Kidney tubule cell (primary cell): ENCODE measurements at regions not wholly inside any gene's neighbourhood (a gene's known extent, or its start where the extent isn't known, plus 50 kb on each side); places are given as distances from the start of the nearest gene placed in this dataset.
"Not testable (repeated sequence)": the region's sequence is repeated elsewhere in the genome, so short reads cannot be mapped to it uniquely, and the experiment has no call there.

Source experiments
- DNase-seq: peaks from one replicate; pipeline ENCODE4 v3.0.0-alpha.2; 2018; ENCODE audit warnings: low spot score

DNA sequence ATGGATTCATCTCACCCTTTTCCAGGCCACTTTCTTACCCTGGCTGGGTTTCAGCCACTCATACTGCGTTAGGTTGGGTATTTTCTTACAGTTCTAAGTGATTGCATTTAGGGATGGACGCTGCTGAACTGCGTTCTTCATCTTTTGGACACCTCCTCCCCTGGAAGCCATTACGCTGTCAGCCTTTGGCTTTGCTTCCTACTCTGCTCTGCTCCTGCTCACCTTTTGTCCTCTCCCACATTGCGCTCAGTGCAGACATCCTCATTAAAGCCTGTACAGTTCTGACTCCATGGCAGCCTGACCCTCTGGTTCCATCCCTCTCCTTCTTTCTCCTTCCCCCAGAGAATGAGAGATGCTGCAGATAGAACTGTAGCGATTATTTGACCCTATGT lies 108.9 kb downstream of the SRGAP2 start:
- not testable (repeated sequence) for DNase-seq

DNA sequence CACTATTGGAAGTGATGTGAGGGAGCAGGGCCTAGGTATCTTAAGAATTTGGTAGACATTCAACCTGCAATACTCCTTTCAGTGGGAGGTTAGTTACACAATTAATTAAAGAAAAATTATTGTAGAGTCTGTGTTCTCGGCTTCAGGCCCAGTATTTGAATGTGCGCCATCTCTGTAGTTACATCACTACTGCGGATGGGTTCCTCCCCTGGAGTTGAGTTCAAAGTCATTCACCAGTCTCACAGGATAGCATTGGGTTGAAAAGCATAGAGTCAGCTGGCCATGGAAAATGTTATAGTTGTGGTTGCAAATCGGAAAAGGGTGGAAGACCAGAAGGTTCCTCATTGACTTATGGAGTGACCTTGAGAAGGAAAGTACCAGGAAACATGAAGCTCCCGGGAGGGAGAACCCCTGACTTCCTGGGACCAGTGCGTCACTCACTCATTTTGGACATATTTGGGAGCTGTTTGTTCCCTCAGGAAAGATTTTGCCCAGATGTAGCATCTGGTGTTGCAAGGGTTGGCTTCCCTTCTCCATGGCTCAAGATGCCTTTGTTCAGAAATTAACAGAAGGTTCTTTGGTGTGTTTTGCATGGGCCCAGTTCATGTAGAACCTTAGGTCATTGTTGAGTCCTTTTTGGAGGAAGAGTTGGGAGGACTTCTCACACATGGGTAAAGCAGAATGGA lies 111.8 kb downstream of the SRGAP2 start:
- DNase-seq = not testable (repeated sequence)

- DNase-seq = not testable (repeated sequence)
Measured at GRCh38 chr1:206316901-206317300, 113.6 kb downstream of the SRGAP2 start.

DNA sequence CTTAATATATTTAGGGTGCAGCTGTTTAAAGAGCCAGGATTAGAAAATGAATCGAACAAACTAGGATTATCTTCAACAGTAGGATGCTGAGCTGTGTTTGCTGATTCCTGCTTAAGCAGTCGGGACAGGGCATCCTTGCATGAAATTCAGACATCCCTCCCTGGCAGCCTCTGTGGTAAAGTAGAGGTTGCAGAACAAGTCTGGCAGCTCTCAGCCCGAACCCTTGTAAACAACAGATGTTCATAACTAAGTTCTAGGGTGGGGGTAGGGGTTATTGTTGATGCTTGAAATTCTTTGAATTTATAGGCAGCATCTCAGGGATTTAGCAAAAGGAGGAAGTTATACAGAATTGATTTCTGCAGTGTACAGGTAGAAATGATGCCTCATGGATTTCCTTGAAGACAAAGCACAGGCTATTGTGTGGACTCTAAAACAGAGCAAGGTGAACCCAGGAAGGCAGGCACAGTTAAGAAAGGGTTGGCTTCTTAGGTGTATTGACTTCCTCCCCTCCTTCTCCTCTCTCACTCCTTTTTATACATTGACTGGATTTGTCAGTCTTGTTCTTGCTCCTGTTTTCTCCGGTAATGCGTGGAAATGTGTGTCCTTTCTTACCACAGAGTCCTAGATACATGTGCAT lies 114.7 kb downstream of the SRGAP2 start:
- peak; percentile 1 for DNase-seq

DNA sequence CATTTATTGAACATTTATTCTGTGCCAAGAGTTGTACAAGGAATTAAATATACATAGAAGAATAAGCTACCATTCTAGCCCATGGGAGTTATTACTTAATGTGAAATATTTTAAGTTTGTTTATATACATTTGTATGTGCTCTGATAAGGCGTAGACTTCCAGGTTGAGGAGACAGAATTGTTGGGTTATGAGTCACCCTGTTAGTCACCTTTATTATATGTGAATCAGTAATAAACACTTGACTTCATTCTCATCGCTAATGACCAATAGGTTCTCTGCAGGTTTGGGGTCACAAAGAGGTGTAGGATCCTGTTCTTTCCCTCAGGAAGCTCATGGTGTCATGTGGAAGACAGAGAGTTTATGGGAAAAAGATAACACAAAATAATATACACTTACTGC lies 116.9 kb downstream of the SRGAP2 start:
- DNase-seq = not testable (repeated sequence)

DNA sequence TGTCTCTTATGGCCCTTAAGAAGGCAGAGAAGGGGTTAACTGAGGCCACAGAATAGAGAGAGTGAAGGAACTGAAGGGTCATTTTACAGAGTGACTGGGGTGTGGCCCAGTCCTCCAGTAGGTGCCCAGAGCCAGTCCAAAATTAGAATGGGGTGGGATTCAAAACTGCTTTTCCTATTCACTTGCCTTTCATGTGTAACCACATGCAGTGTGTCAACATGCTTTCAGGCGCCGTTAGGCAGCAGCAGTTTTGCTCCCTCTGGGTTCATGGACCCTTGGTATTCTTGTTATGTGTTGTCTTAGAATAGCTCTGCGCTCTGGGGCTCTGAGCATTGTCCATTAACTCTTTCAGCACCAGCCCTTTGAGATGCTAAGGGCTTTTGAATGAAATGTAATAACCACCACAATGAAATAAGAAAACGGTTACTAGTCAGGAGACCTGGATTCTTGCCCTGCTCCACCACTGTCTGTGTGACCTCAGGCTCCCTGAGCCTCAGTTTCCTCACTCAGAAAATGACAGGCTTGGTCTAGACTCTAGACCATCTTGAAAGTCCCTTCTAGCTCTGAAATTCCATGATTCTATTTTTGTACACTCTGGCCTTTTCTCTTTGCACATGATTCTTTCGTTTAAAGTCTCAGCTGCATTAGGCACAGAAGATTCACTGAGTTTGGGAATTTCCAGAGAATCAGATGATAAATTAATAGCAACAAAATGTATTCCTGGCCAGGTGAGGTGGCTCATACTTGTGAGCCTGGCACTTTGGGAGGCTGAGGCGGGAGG lies 123.0 kb downstream of the SRGAP2 start:
- DNase-seq = not testable (repeated sequence)

GRCh38 chr1:206331597-206331996 lies 128.3 kb downstream of the SRGAP2 start:
- not testable (repeated sequence) for DNase-seq

DNA sequence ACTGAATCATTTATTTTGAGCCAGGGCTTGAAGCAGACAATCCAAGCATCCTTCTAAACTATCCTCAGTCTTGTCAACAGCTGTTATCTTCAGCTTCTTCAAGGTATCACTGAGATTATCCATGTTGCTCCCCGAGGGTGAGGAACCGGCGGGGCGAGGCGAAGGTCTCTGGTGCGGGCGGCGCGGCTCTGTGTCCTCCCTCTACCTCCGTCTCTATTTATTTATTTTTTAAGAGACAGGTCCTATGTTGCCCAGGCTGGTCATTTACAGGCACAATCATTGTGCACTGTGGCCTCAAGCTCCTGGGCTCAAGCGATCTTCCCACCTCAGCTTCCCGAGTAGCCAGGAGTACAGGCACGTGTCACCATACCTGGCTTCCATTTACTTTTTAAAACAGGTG lies 130.0 kb downstream of the SRGAP2 start:
- DNase-seq = not testable (repeated sequence)

GRCh38 chr1:206333897-206334296 lies 130.6 kb downstream of the SRGAP2 start:
- not testable (repeated sequence) for DNase-seq

DNA sequence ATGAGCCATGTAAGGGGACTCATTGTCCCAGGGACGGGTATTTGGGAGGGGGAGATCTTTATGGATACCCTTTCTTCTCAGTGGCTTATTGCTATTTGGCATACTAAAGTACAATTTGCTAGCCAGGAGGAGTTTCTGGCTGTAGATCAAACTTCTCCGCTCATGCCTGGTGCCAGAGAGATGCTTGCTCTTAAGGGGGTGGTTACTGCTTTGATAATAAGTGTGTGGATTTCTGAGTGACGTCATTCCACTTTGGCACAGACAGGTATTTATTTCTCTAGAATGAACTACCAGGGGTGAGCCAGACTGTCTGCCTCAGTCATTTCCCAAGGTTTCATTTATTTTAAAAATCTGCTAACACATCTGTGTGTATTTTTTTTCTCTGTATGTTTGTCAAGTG lies 131.1 kb downstream of the SRGAP2 start:
- peak; percentile 40 for DNase-seq

DNA sequence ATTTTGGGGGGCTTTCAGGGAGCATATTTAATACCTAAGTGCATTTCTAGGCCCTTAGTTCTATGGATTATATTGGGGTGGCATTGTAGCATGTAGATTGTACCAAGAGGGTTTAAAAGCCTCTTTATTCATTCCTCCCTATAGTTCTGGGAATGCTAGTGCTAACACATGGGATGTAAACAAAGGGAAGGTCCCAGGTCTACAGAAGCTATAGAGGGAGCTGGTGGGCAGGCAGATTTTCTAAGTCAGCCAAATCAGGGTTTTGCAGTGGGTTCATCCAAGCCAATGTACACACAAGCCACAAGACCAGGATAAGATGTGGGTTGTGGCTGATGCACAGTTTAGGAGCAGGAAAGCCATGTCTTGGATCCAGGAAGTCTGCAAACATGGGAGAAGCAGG lies 131.8 kb downstream of the SRGAP2 start:
- not testable (repeated sequence) for DNase-seq

DNA sequence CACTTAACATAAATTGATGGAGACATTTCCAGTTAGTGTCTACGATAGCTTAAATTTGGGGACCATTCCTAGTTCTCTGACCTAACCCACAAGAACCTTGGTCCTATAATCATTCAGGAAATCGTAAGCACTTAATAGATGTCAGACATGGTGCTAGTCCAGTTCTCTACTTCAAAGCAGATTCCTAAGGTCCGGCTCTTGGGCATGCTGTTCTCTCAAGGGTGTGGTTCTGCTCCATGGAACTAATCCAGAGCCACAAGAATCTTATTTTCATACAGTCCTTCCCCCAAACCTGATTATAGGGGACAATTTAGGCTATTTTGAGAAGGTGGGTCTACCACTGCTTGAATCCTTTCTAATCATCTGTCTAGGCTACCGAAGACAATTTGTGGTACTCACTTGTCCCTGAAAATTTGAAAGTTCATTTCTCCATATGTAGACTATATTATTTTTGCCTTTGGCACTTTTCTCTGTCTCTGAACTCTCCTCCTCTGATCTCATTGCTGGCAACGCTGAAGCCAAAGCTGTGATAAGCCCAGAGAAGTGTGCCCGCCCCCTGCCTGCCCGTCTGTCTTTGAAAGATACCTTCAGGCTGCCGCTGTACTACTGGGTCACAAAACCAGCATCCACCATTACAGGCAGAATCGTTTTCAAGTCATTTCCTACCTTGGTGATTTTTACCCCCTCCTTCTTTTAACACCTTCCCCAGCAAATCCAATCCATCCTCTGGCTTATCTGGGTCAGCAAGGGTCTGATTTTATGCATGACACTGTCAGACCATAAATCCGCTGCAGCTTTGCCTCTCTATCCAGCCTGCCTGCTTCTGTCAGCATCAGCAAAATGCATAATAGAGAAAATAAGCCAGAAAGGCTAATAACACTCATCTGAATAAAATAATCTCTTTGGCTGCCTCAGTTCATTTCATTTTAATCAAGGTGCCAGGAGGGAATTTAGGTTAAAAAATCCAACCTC lies 132.8 kb downstream of the SRGAP2 start:
- not testable (repeated sequence) for DNase-seq

- DNase-seq = peak; percentile 1
Measured at GRCh38 chr1:206337024-206337423, 133.3 kb upstream of the IKBKE start.

DNA sequence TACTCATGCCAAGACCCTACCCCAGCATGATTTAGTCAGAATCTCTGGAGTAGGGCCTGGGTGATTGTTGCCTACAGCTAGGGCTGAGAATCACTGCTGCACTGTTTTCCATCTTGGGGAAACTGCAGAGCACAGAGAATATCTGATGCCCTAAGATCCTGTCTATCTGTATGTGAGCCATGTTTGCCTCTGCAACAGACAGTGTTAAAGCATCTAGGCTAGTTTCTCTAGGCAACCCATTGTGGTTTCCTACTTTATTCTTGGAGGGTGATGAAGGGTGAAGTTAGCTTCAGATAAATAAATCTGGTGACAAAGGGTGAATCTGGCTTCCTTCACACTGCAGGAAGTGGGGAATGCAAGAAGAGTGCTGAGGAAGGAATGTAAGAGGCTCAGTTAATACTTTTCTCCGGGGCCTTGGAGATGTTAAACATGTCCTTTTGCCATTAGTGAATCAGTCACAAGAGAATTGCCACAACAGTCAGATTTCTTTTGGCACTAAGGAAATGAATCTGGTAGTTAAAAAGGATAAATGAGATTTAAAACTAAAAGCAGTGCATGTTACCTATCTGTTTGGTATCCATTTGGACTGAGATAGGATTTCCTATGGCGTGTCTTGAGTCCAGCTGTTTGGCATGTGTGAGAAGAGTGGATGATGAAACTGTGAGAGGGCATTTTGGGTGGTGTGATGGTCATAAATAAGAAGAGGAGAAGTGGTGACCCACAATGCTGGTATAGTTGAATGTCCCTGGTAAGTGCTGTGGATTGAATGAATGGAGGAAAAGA lies 119.6 kb upstream of the IKBKE start:
- DNase-seq = not testable (repeated sequence)

DNA sequence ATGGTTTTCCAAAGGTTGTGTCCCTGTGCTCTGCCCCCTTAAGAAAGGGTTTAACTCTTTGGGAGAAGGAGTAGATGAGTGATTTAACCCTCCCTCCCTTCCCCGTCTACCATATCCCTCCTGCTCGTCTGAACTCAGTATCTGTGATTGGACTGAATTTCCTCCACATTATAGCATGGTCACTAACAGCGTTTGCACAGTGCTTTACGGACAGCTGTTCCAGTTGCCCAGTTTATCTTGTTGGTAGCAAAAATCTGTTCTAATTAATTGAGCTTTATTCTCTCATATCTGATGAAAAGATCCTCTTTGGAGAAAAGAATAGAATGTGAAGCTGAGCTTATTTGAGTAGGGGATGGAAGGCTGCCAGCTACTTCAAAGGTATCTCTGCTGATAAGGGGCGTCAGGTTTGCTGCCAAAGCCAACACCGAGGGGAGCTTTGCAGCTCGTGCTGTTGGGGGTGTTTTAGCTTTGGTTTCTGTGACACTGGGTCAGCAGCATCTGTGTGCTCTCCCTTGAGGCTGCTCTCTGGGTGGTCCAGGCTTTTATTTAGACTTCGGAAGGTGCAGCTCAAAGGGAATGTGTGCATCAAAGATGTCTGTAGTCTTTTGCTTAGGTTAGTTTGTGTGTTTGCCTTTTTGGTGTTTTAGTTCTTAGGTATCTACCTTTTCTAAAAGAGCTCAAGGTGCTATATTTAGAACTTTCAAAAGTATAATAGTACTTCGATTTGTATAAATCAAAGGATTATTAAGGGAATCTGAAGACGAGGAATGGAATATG lies 118.8 kb upstream of the IKBKE start:
- DNase-seq = not testable (repeated sequence)

DNA sequence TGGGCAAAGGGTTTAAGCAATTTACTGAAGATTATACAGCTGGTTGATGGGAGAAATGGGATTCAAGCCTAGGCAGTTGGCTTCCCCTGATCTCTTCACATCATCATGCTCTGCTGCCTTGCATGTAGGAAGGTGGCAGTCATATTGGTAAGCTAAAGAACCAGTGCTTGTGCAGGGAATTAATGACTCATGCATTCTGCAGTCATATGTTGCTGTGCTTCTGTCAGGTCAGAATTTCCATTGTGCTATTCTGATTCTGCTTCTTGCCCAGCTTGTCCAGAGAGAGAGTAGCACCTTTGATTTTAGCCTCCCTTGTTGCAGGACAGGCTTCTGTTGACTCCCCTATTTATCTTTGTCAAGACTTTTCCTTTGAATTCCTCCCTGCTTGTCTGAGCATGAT lies 114.0 kb upstream of the IKBKE start:
- peak; percentile 58 for DNase-seq

DNA sequence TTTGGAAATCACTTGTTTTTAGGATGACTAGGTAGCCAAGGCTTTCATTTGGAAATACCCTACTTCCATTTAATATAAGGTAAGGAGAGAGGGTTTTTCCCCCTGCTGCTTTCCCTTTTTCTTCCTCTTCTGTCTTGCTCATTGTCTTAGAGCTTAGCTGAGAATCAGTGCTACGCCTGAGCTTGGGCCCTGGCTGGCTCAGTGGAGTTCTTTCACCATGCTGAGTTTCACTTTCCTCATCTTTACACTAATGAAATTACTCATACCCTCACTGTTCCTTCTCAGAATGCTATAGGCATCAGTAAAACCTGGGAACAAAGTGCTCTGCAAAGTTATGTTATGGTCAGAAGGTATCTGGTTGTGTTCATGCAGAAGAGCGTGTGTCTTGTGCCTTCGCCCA lies 112.3 kb upstream of the IKBKE start:
- DNase-seq = not testable (repeated sequence)

- DNase-seq = not testable (repeated sequence)
Measured at GRCh38 chr1:206358771-206359170, 111.5 kb upstream of the IKBKE start.

DNA sequence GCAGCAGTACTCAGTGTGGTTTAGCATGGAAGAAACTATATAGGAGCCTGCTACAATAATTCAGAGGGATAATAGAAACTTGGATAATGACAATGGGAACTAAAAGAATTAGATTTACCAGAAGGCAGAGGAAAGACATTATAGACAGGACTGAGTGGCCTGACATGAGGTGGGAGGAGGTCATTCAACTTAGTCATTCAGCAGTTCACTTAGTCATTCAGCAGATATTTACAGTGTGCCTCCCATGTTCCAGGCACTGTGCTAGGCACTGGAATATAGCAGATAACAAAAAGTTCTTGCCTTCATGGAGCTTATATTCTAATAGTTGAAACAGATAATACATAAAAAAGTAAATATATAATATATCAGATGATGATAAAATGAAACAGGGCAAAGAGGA lies 110.9 kb upstream of the IKBKE start:
- not testable (repeated sequence) for DNase-seq

DNA sequence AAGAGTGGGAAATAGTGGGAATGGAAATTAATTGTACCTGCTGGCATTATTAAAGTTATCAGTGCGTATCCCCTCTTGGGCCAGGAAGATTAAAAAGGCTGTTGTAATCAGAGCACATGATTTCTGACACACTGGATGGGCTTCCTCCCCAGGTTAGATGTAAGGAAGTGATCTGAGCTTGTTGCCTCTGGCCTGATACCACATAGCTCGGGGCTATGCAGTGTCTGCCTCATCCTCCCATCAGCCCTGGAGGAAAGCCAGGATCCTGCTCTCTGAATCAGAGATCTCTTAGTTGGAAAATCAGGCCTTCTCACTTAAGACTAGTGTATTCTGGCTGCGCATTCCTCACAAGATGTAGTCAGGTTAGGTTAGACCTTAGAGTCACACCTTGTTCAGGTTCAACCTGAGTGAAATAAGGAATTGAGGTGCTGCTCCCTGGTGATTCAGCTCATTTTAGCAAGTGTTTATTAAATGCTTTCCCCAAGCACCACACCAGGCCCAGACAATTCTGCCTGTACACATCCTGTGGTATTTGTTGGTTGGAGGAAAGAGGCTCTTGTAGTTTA lies 108.2 kb upstream of the IKBKE start:
- DNase-seq = not testable (repeated sequence)
